ENCODE measurements at regions not wholly inside any gene's neighbourhood (a gene's known extent, or its start where the extent isn't known, plus 50 kb on each side); places are given as distances from the start of the nearest gene placed in this dataset.

- no peak for TF ChIP-seq CTCF (IDR thresholded peaks at IDR 0.05)
- H3K4me3 Mint-ChIP-seq (ENCODE audit: unreplicated experiment): no peak overlapping the region
- H3K9me3 Mint-ChIP-seq (ENCODE audit: low read depth): no peaks in the 10 kb centered on the region
- H3K27me3 Mint-ChIP-seq (ENCODE audit: low read depth): no peaks in the 10 kb centered on the region
- H3K27ac Mint-ChIP-seq (ENCODE audit: unreplicated experiment): no peak overlapping the region
- no peaks in the 10 kb centered on the region for H3K36me3 Mint-ChIP-seq (ENCODE audit: low read depth)
- H3K4me1 Mint-ChIP-seq (ENCODE audit: low read depth): peaks cover 32% of the 10 kb centered on the region
- no peak for DNase-seq (ENCODE audit: low spot score)
Measured at GRCh38 chr2:41924024-41924423, 123.8 kb upstream of the PKDCC start.

GRCh38 chr2:41924709-41925408 is 123.0 kb upstream of the PKDCC start:
- Mint-ChIP-seq H3K9me3 (ENCODE audit: low read depth) (no peaks in the 10 kb centered on the region), H3K27me3 (ENCODE audit: low read depth) (no peaks in the 10 kb centered on the region), H3K4me3 (ENCODE audit: unreplicated experiment) (no peak overlapping the region), H3K4me1 (ENCODE audit: low read depth) (peaks cover 39% of the 10 kb centered on the region), H3K36me3 (ENCODE audit: low read depth) (no peaks in the 10 kb centered on the region), H3K27ac (ENCODE audit: unreplicated experiment) (no peak overlapping the region)
- no peak for TF ChIP-seq CTCF (IDR thresholded peaks at IDR 0.05)
- DNase-seq (ENCODE audit: low spot score): no peak

DNA sequence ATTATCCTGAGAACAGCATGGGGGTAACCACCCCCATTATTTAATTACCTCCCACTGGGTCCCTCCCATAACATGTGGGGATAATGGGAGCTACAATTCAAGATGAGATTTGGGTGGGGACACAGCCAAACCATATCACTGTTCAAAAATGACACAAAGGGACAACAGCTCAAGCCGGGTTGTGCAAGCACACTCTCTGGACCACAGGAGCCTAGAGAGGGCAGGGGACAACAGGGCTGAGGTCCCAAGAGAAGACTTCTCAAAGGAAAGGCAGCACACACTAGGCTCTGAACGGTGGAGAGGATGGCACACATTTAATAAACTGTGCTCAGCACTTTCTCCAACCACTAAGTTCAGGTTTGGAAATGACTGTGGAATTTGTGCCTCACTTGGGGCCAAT is 122.1 kb upstream of the PKDCC start:
- no peak overlapping the region for H3K27ac Mint-ChIP-seq (ENCODE audit: unreplicated experiment)
- DNase-seq (ENCODE audit: low spot score): no peak
- no peaks in the 10 kb centered on the region for H3K27me3 Mint-ChIP-seq (ENCODE audit: low read depth)

GRCh38 chr2:41926614-41927580 is 120.9 kb upstream of the PKDCC start:
- H3K27ac Mint-ChIP-seq (ENCODE audit: unreplicated experiment): peak overlapping the region; percentile 88
- no peak for DNase-seq (ENCODE audit: low spot score)

More for the DNA sequence above, 122.1 kb upstream of the PKDCC start:
- no peaks in the 10 kb centered on the region for H3K9me3 Mint-ChIP-seq (ENCODE audit: low read depth)
- no peak for TF ChIP-seq CTCF (IDR thresholded peaks at IDR 0.05)
- peaks cover 43% of the 10 kb centered on the region for H3K4me1 Mint-ChIP-seq (ENCODE audit: low read depth)
- H3K36me3 Mint-ChIP-seq (ENCODE audit: low read depth): no peaks in the 10 kb centered on the region
- no peak overlapping the region for H3K4me3 Mint-ChIP-seq (ENCODE audit: unreplicated experiment)

More at GRCh38 chr2:41926614-41927580, 120.9 kb upstream of the PKDCC start:
- peaks cover 53% of the 10 kb centered on the region for H3K4me1 Mint-ChIP-seq (ENCODE audit: low read depth)
- H3K4me3 Mint-ChIP-seq (ENCODE audit: unreplicated experiment): no peak overlapping the region
- no peaks in the 10 kb centered on the region for H3K36me3 Mint-ChIP-seq (ENCODE audit: low read depth)
- no peaks in the 10 kb centered on the region for H3K9me3 Mint-ChIP-seq (ENCODE audit: low read depth)
- no peak for TF ChIP-seq CTCF (IDR thresholded peaks at IDR 0.05)
- H3K27me3 Mint-ChIP-seq (ENCODE audit: low read depth): no peaks in the 10 kb centered on the region

Data from chondrocyte (in vitro differentiated cells).